ENCODE measurements at regions not wholly inside any gene's neighbourhood (a gene's known extent, or its start where the extent isn't known, plus 50 kb on each side); places are given as distances from the start of the nearest gene placed in this dataset.
"Not testable (repeated sequence)": the region's sequence is repeated elsewhere in the genome, so short reads cannot be mapped to it uniquely, and the experiment has no call there.

- intact Hi-C loops (cut with DNase I; ENCODE audit: low total_unique reads): no loop called here
Measured at GRCh38 chr4:138788857-138789256, 226.7 kb upstream of the NOCT start.

GRCh38 chr4:138788267-138788790 is 227.3 kb upstream of the NOCT start:
- Histone ChIP-seq H3K4me3 (no peak overlapping the region), H3K36me3 (no peaks in the 10 kb centered on the region), H3K4me1 (no peaks in the 10 kb centered on the region), H3K27ac (no peak overlapping the region), H3K27me3 (no peaks in the 10 kb centered on the region), H3K9me3 (no peaks in the 10 kb centered on the region)
- TF ChIP-seq EP300 (IDR thresholded peaks at IDR 0.05; ENCODE audit: low read depth): no peak
- no peak for TF ChIP-seq POLR2A (IDR thresholded peaks at IDR 0.05)
- no peak for TF ChIP-seq CTCF (IDR thresholded peaks at IDR 0.05)
- TF ChIP-seq POLR2AphosphoS5 (IDR thresholded peaks at IDR 0.05): no peak
- WGBS, 2 donors (ENCODE audit: low coverage in 1 of 2): 78 to 84% methylated on average over 1 of the region's 1 CpG
- no peak for DNase-seq
- intact Hi-C loops (cut with DNase I; ENCODE audit: low total_unique reads) (no loop called here), in situ Hi-C loops (cut with MboI; ENCODE audit: low pct_ligation_motif_present in 1 of 4, low pct_unique_long_range_greater_than_20kb in 1 of 4, low sequenced_read_pairs in 3 of 4) (no loop called here)

More at GRCh38 chr4:138788857-138789256, 226.7 kb upstream of the NOCT start:
- in situ Hi-C loops (cut with MboI; ENCODE audit: low pct_ligation_motif_present in 1 of 4, low pct_unique_long_range_greater_than_20kb in 1 of 4, low sequenced_read_pairs in 3 of 4): no loop called here
- Histone ChIP-seq H3K36me3 (no peaks in the 10 kb centered on the region), H3K27me3 (no peaks in the 10 kb centered on the region), H3K4me1 (no peaks in the 10 kb centered on the region), H3K4me3 (no peak overlapping the region), H3K9me3 (no peaks in the 10 kb centered on the region), H3K27ac (no peak overlapping the region)
- TF ChIP-seq POLR2AphosphoS5 (IDR thresholded peaks at IDR 0.05) (no peak), CTCF (IDR thresholded peaks at IDR 0.05) (no peak), EP300 (IDR thresholded peaks at IDR 0.05; ENCODE audit: low read depth) (no peak), POLR2A (IDR thresholded peaks at IDR 0.05) (no peak)
- 71 to 73% methylated on average over 5 of the region's 5 CpGs for WGBS, 2 donors (ENCODE audit: low coverage in 1 of 2)
- DNase-seq: no peak

- H3K36me3 ChIP-seq; in situ Hi-C loops (cut with MboI; ENCODE audit: low pct_ligation_motif_present in 1 of 4, low pct_unique_long_range_greater_than_20kb in 1 of 4, low sequenced_read_pairs in 3 of 4); H3K4me1 ChIP-seq; DNase-seq; H3K27ac ChIP-seq; H3K9me3 ChIP-seq; H3K27me3 ChIP-seq; H3K4me3 ChIP-seq; intact Hi-C loops (cut with DNase I; ENCODE audit: low total_unique reads): not testable (repeated sequence)
- 77 to 90% methylated on average over 2 of the region's 2 CpGs for WGBS, 2 donors (ENCODE audit: low coverage in 1 of 2)
Measured at GRCh38 chr4:138779761-138780160, 235.8 kb upstream of the NOCT start.

GRCh38 chr4:138775890-138776289 is 239.7 kb upstream of the NOCT start:
- no peak overlapping the region for H3K27ac ChIP-seq
- H3K36me3 ChIP-seq: no peaks in the 10 kb centered on the region
- TF ChIP-seq EP300 (IDR thresholded peaks at IDR 0.05; ENCODE audit: low read depth) (no peak), POLR2AphosphoS5 (IDR thresholded peaks at IDR 0.05) (no peak), POLR2A (IDR thresholded peaks at IDR 0.05) (no peak), CTCF (IDR thresholded peaks at IDR 0.05) (no peak)
- 37 to 45% methylated on average over 2 to 6 of the region's 6 CpGs for WGBS, 2 donors (ENCODE audit: low coverage in 1 of 2)
- in situ Hi-C loops (cut with MboI; ENCODE audit: low pct_ligation_motif_present in 1 of 4, low pct_unique_long_range_greater_than_20kb in 1 of 4, low sequenced_read_pairs in 3 of 4): no loop called here
- H3K27me3 ChIP-seq: no peaks in the 10 kb centered on the region
- H3K9me3 ChIP-seq: no peaks in the 10 kb centered on the region
- H3K4me1 ChIP-seq: no peaks in the 10 kb centered on the region
- intact Hi-C loops (cut with DNase I; ENCODE audit: low total_unique reads): no loop called here
- H3K4me3 ChIP-seq: no peak overlapping the region
- no peak for DNase-seq

GRCh38 chr4:138775489-138775888 is 240.1 kb upstream of the NOCT start:
- no peaks in the 10 kb centered on the region for H3K4me1 ChIP-seq
- no peaks in the 10 kb centered on the region for H3K9me3 ChIP-seq
- in situ Hi-C loops (cut with MboI; ENCODE audit: low pct_ligation_motif_present in 1 of 4, low pct_unique_long_range_greater_than_20kb in 1 of 4, low sequenced_read_pairs in 3 of 4): no loop called here
- no peak overlapping the region for H3K4me3 ChIP-seq
- DNase-seq: no peak
- 57 to 62% methylated on average over 2 to 3 of the region's 3 CpGs for WGBS, 2 donors (ENCODE audit: low coverage in 1 of 2)
- H3K27me3 ChIP-seq: no peaks in the 10 kb centered on the region
- TF ChIP-seq EP300 (IDR thresholded peaks at IDR 0.05; ENCODE audit: low read depth): no peak
- TF ChIP-seq POLR2AphosphoS5 (IDR thresholded peaks at IDR 0.05): no peak
- no peak for TF ChIP-seq CTCF (IDR thresholded peaks at IDR 0.05)
- no peak for TF ChIP-seq POLR2A (IDR thresholded peaks at IDR 0.05)
- no peak overlapping the region for H3K27ac ChIP-seq
- no peaks in the 10 kb centered on the region for H3K36me3 ChIP-seq
- intact Hi-C loops (cut with DNase I; ENCODE audit: low total_unique reads): no loop called here
